ENCODE measurements at regions not wholly inside any gene's neighbourhood (a gene's known extent, or its start where the extent isn't known, plus 50 kb on each side); places are given as distances from the start of the nearest gene placed in this dataset.

DNA sequence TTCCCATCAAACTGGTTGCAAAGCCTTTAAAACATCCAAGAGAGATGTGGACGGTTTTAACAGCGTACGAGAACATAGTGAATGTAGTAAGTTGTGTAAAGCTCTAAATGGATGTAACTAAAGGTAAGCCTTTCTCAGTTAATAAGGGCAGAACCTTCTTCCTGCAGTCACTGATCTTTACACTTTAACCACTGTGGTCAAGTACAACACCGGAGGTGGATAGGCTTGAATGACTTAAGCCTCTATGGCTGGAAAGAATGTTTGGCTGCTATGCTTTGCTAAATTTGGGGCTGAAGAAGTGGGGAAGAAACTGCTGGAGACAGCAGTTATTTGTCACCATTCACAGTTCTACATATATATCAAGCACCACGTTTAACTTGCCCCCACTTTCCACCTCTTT, 285.1 kb upstream of the FMR1 start:
- Histone ChIP-seq H3K23me2 (ENCODE audit: insufficient read length, low read depth, low read length, poor library complexity, severe bottlenecking) (no peaks in the 10 kb centered on the region), H2BK120ac (ENCODE audit: low read depth, low read length, poor library complexity, severe bottlenecking) (no peak overlapping the region), H4K5ac (ENCODE audit: insufficient read length, low read depth, low read length) (no peak overlapping the region), H2AFZ (ENCODE audit: low read length) (no peak overlapping the region), H3K14ac (ENCODE audit: insufficient read depth, low read length) (no peak overlapping the region), H2BK12ac (ENCODE audit: insufficient read length, low read depth, low read length) (no peak overlapping the region), H3K79me2 (ENCODE audit: insufficient read depth, low read length) (no peaks in the 10 kb centered on the region), H3K4me2 (ENCODE audit: insufficient read depth, insufficient read length, low read length) (no peak overlapping the region), H3K56ac (ENCODE audit: insufficient read length, low read depth, low read length) (no peak overlapping the region), H4K91ac (ENCODE audit: insufficient read length, low read depth, low read length) (no peak overlapping the region), H2BK5ac (ENCODE audit: insufficient read length, low read length) (no peak overlapping the region), H3K4ac (ENCODE audit: low read depth, low read length) (no peak overlapping the region), H2AK5ac (ENCODE audit: insufficient read length, low read length) (no peak overlapping the region), H3K79me1 (ENCODE audit: insufficient read depth, low read depth, low read length, poor library complexity, severe bottlenecking) (no peaks in the 10 kb centered on the region), H3K23ac (ENCODE audit: insufficient read length, low read depth, low read length) (no peak overlapping the region), H3K27ac (ENCODE audit: insufficient read length, low read depth, low read length) (no peak overlapping the region), H4K20me1 (ENCODE audit: control insufficient read depth, insufficient read depth, insufficient read length) (no peaks in the 10 kb centered on the region), H2BK20ac (ENCODE audit: low read depth, low read length, poor library complexity, severe bottlenecking) (no peak overlapping the region), H4K8ac (replicated peaks; ENCODE audit: insufficient read length, low read depth, low read length) (no peak overlapping the region), H3K18ac (ENCODE audit: insufficient read length, low read depth, low read length) (no peak overlapping the region), H2BK15ac (ENCODE audit: low read depth, low read length) (no peak overlapping the region), H3K9ac (ENCODE audit: extremely low read depth, insufficient read length, low read length) (no peak overlapping the region), H3K9me3 (ENCODE audit: control insufficient read depth, low read depth, low read length) (peaks cover 34% of the 10 kb centered on the region), H3K27me3 (ENCODE audit: insufficient read depth, low read length) (no peaks in the 10 kb centered on the region), H3K4me1 (ENCODE audit: insufficient read depth, low read length) (no peaks in the 10 kb centered on the region), H3T11ph (ENCODE audit: low read length) (no peak overlapping the region)
- DNase-seq = no peak
- no CpG with 5 or more reads among the region's 5 CpGs for WGBS (ENCODE audit: extremely low coverage, insufficient read length, low lambda C conversion rate)
- Mint-ChIP-seq H3K27me3 (ENCODE audit: low read depth) (peaks cover 13% of the 10 kb centered on the region), H3K9me3 (peaks cover 42 to 46% of the 10 kb centered on the region in 2 experiments), H3K4me1 (no peaks in the 10 kb centered on the region), H3K36me3 (ENCODE audit: insufficient read depth in 1 of 3, low read depth in 3 of 3) (no peaks in the 10 kb centered on the region), H3K4me3 (no peak overlapping the region), H3K27ac (no peak overlapping the region)
- TF ChIP-seq, protein P1, sequence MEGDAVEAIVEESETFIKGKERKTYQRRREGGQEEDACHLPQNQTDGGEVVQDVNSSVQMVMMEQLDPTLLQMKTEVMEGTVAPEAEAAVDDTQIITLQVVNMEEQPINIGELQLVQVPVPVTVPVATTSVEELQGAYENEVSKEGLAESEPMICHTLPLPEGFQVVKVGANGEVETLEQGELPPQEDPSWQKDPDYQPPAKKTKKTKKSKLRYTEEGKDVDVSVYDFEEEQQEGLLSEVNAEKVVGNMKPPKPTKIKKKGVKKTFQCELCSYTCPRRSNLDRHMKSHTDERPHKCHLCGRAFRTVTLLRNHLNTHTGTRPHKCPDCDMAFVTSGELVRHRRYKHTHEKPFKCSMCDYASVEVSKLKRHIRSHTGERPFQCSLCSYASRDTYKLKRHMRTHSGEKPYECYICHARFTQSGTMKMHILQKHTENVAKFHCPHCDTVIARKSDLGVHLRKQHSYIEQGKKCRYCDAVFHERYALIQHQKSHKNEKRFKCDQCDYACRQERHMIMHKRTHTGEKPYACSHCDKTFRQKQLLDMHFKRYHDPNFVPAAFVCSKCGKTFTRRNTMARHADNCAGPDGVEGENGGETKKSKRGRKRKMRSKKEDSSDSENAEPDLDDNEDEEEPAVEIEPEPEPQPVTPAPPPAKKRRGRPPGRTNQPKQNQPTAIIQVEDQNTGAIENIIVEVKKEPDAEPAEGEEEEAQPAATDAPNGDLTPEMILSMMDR (conservative IDR thresholded peaks at IDR 0.05) = no peak

Measured in H9 (cell line).